K562 (cell line): ENCODE measurements at regions not wholly inside any gene's neighbourhood (a gene's known extent, or its start where the extent isn't known, plus 50 kb on each side); places are given as distances from the start of the nearest gene placed in this dataset.

ENCODE experiments used
- ATAC-seq: fragments of 200-7000 bp; cut with Tn5 transposase; 3 replicates; pipeline ENCODE4 v1.9.1; 2020; ENCODE audit warnings: moderate library complexity
- BruUV-seq: library from RNA; stranded (reverse); fragments of 400-500 nt; replicated peaks from 2 replicates; lab custom pipeline; 2021; lab: Mats Ljungman, UMichigan
- CTCF ChIA-PET: fragments of 300-600 bp; formaldehyde crosslinking; extraction: SDS; loops from one replicate; lab custom pipeline; 2021; ENCODE audit warnings: low intra/inter-chr PET ratio; lab: Yijun Ruan, JAX
- POLR2A ChIA-PET: fragments of 300-600, 350-650 bp; sonication (Branson Sonifier 250); formaldehyde crosslinking; extraction: SDS; loops from one replicate; lab custom pipeline; 2021; ENCODE audit warnings: antibody characterized with exemption, inconsistent platforms; lab: Yijun Ruan, JAX
- DNase-seq, 4 experiments: peaks; one replicate each; pipeline versions ENCODE4 v3.0.0 to v3.0.0-alpha.2; 2011 to 2018; ENCODE audit warnings: low spot score in 3 of 4, mixed read lengths in 3 of 4; ENCODE audit errors: extremely low read depth in 1 of 4
- FAIRE-seq: peaks from 2 replicates; lab custom pipeline; 2011; peaks lifted over from hg19 to GRCh38; lab: Jason Lieb, UNC
- H2AFZ ChIP-seq: 2 replicates; pipeline ENCODE4 v1.6.0; 2011; ENCODE audit warnings: low read depth, low read length, control low read depth, inconsistent platforms
- H3K27ac ChIP-seq: fragments of 200-600 bp; 3 replicates; pipeline ENCODE4 v1.8.0; 2011; ENCODE audit warnings: low read depth, mild to moderate bottlenecking, control low read depth, inconsistent platforms, low read length, moderate library complexity, mixed read lengths; ENCODE audit errors: extremely low read depth
- H3K27me3 ChIP-seq, 2 experiments: fragments of 300-600 bp in 1 of 2; 2 replicates in 1 of 2; 3 replicates in 1 of 2; pipeline versions ENCODE4 v1.6.0 to v1.8.0; 2011; ENCODE audit warnings: inconsistent platforms in 2 of 2, low read length in 2 of 2, mild to moderate bottlenecking in 1 of 2, mixed read lengths in 1 of 2, moderate library complexity in 1 of 2; ENCODE audit not compliant: control insufficient read depth in 2 of 2, insufficient read depth in 2 of 2
- H3K36me3 ChIP-seq: fragments of 300-600 bp; 3 replicates; pipeline ENCODE4 v1.8.0; 2011; ENCODE audit warnings: mild to moderate bottlenecking, low read length, inconsistent platforms; ENCODE audit not compliant: control insufficient read depth, insufficient read depth
- H3K4me1 ChIP-seq, 2 experiments: fragments of 200-600 bp in 1 of 2; replicated peaks in 1 of 2; 2 replicates in 1 of 2; 3 replicates in 1 of 2; pipeline versions ENCODE4 v1.5.1 to v1.8.0; 2011; ENCODE audit warnings: inconsistent platforms in 2 of 2, low read length in 2 of 2, mild to moderate bottlenecking in 1 of 2, mixed read lengths in 1 of 2, moderate library complexity in 1 of 2; ENCODE audit not compliant: control insufficient read depth in 2 of 2, insufficient read depth in 2 of 2
- H3K4me2 ChIP-seq: 2 replicates; pipeline ENCODE4 v1.6.1; 2011; ENCODE audit warnings: low read length, control low read depth, inconsistent platforms, mixed read lengths; ENCODE audit not compliant: insufficient read depth
- H3K4me3 ChIP-seq: fragments of 200-600 bp; sonication (generic), shearing (Covaris generic); 2 replicates; pipeline ENCODE4 v1.5.1; 2016; ENCODE audit warnings: control low read depth, inconsistent platforms
- H3K79me2 ChIP-seq: fragments of 200-600 bp; 3 replicates; pipeline ENCODE4 v1.8.0; 2011; ENCODE audit warnings: low read length, inconsistent platforms; ENCODE audit not compliant: control insufficient read depth, insufficient read depth
- H3K9ac ChIP-seq, 2 experiments: 2 replicates each; pipeline versions ENCODE4 v1.6.0 to v1.6.1; 2011; ENCODE audit warnings: low read depth in 2 of 2, low read length in 2 of 2, control low read depth in 1 of 2, inconsistent platforms in 1 of 2, mild to moderate bottlenecking in 1 of 2, mixed read lengths in 1 of 2; ENCODE audit not compliant: insufficient read depth in 1 of 2
- H3K9me1 ChIP-seq: one replicate; pipeline ENCODE4 v1.6.0; 2011; ENCODE audit warnings: inconsistent platforms, mild to moderate bottlenecking, low read length, moderate library complexity; ENCODE audit not compliant: control insufficient read depth, insufficient read depth
- H3K9me3 ChIP-seq: replicated peaks from 2 replicates; pipeline ENCODE4 v1.5.1; 2011; ENCODE audit warnings: low read depth, low read length, inconsistent platforms; ENCODE audit not compliant: control insufficient read depth, insufficient read depth
- H4K20me1 ChIP-seq: replicated peaks from 2 replicates; pipeline ENCODE4 v1.6.1; 2011; ENCODE audit warnings: low read length, inconsistent platforms, mixed read lengths; ENCODE audit not compliant: control insufficient read depth, insufficient read depth
- CHD2 ChIP-seq: IDR thresholded peaks from 2 replicates; pipeline ENCODE4 v1.6.1; 2011; ENCODE audit warnings: low read depth, low read length
- FIP1L1 ChIP-seq: fragments of 200-400 bp; formaldehyde crosslinking; IDR thresholded peaks from 2 replicates; pipeline ENCODE4 v1.6.1; 2018; ENCODE audit warnings: mild to moderate bottlenecking, low read depth, low read length; ENCODE audit not compliant: poor library complexity, severe bottlenecking
- NCOR1 ChIP-seq: fragments of 450-650 bp; IDR thresholded peaks from 2 replicates; pipeline ENCODE4 v1.6.1; 2016; ENCODE audit warnings: mild to moderate bottlenecking, moderate library complexity
- PRPF4 ChIP-seq: fragments of 200-400 bp; formaldehyde crosslinking; IDR thresholded peaks from one replicate; pipeline ENCODE4 v1.6.1; 2017; ENCODE audit warnings: low read length, low read depth, mild to moderate bottlenecking; ENCODE audit not compliant: insufficient read depth, poor library complexity, severe bottlenecking
- SMARCA5 ChIP-seq: fragments of 450-650 bp; IDR thresholded peaks from 2 replicates; pipeline ENCODE4 v1.6.1; 2016
- ZBTB8A ChIP-seq: fragments of 450-650 bp; IDR thresholded peaks from 2 replicates; pipeline ENCODE4 v1.6.1; 2018; ENCODE audit warnings: mild to moderate bottlenecking, moderate library complexity; ENCODE audit not compliant: partially characterized antibody
- ZNF124 ChIP-seq: sonication (generic); formaldehyde crosslinking; IDR thresholded peaks from 2 replicates; pipeline ENCODE4 v1.8.1; 2022; ENCODE audit warnings: missing genetic modification reagents
- WGBS: fragments of 100-300 bp; shearing (Covaris generic); methylation state at CpG from one replicate; pipeline ENCODE4 v1.1.6; 2016; ENCODE audit warnings: low coverage, mixed read lengths; ENCODE audit not compliant: insufficient coverage; ENCODE audit errors: missing lambda C conversion rate; 5-methylcytosine and 5-hydroxymethylcytosine counted together
- in situ Hi-C: fragments of 300-500 bp; cut with MboI; formaldehyde crosslinking; loops from 4 replicates; pipeline ENCODE4 v1.15.0; 2018; ENCODE audit warnings: inconsistent platforms, mixed read lengths
- intact Hi-C: fragments of 100-400 bp; cut with micrococcal nuclease; formaldehyde crosslinking; loops from 2 replicates; pipeline ENCODE4 v1.14.2; 2022
- TF ChIP-seq, protein P1 (sequence below): sonication (generic); formaldehyde crosslinking; IDR thresholded peaks from 2 replicates; pipeline ENCODE4 v1.8.1; 2023; ENCODE audit warnings: mild to moderate bottlenecking, missing genetic modification reagents
- TF ChIP-seq, protein P2 (sequence below): sonication (generic); formaldehyde crosslinking; IDR thresholded peaks from 2 replicates; pipeline ENCODE4 v1.9.0; 2022; ENCODE audit warnings: mild to moderate bottlenecking, missing genetic modification reagents
- TF ChIP-seq, protein P3 (sequence below), 3 experiments: fragments of 200-800 bp in 1 of 3; fragments of 250-450 bp in 1 of 3; fragments of 450-650 bp in 1 of 3; sonication (Bioruptor Pico) in 1 of 3; sonication (Bioruptor generic) in 1 of 3; formaldehyde crosslinking in 1 of 3; IDR thresholded peaks; 2 replicates each; pipeline versions ENCODE4 v1.6.1 to v1.8.0; 2016 to 2022; ENCODE audit warnings: mild to moderate bottlenecking in 2 of 3, missing genetic modification characterization in 2 of 3, missing compliant biosample characterization in 1 of 3, moderate library complexity in 1 of 3

DNA sequence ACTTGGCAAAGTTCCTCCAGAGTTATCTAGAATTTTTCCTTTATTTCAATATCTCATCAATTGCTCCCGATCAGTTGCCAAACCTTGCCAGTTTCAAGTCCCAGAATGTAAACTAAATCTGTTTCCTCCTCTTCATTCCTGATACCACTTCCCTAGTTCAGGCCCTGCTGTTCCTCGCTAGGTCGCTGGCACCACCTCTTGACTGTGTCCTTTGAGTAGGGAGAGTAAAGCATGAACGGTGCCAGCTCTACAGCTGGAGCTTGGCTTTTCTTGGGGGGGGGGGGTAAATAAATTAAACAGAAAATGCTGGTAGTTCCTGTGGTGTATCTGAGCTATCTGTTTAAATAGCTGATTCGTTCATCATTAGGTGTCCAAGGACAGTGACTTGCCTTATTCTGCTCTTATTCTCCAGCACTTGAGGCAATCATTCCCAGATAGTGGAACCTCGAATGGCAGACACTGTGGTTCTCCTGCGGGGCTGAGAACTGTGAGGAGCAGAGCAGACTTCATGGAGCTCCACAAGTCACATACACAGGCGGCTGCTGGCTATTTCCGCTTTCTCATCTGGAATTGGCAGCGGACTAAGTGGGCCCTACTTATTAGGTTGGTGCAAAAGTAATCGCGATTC, 168.3 kb upstream of the FAT1 start:
- no peak for FAIRE-seq

More for the DNA sequence above, 168.3 kb upstream of the FAT1 start:
- TF ChIP-seq, protein P1, sequence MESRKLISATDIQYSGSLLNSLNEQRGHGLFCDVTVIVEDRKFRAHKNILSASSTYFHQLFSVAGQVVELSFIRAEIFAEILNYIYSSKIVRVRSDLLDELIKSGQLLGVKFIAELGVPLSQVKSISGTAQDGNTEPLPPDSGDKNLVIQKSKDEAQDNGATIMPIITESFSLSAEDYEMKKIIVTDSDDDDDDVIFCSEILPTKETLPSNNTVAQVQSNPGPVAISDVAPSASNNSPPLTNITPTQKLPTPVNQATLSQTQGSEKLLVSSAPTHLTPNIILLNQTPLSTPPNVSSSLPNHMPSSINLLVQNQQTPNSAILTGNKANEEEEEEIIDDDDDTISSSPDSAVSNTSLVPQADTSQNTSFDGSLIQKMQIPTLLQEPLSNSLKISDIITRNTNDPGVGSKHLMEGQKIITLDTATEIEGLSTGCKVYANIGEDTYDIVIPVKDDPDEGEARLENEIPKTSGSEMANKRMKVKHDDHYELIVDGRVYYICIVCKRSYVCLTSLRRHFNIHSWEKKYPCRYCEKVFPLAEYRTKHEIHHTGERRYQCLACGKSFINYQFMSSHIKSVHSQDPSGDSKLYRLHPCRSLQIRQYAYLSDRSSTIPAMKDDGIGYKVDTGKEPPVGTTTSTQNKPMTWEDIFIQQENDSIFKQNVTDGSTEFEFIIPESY (CRISPR knock-in tag) = no peak
- TF ChIP-seq, protein P2, sequence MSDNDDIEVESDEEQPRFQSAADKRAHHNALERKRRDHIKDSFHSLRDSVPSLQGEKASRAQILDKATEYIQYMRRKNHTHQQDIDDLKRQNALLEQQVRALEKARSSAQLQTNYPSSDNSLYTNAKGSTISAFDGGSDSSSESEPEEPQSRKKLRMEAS = no peak
- TF ChIP-seq NCOR1 (no peak), CHD2 (no peak), SMARCA5 (no peak), ZNF124 (CRISPR knock-in tag) (no peak), PRPF4 (no peak), FIP1L1 (no peak), ZBTB8A (no peak)
- TF ChIP-seq, protein P3, sequence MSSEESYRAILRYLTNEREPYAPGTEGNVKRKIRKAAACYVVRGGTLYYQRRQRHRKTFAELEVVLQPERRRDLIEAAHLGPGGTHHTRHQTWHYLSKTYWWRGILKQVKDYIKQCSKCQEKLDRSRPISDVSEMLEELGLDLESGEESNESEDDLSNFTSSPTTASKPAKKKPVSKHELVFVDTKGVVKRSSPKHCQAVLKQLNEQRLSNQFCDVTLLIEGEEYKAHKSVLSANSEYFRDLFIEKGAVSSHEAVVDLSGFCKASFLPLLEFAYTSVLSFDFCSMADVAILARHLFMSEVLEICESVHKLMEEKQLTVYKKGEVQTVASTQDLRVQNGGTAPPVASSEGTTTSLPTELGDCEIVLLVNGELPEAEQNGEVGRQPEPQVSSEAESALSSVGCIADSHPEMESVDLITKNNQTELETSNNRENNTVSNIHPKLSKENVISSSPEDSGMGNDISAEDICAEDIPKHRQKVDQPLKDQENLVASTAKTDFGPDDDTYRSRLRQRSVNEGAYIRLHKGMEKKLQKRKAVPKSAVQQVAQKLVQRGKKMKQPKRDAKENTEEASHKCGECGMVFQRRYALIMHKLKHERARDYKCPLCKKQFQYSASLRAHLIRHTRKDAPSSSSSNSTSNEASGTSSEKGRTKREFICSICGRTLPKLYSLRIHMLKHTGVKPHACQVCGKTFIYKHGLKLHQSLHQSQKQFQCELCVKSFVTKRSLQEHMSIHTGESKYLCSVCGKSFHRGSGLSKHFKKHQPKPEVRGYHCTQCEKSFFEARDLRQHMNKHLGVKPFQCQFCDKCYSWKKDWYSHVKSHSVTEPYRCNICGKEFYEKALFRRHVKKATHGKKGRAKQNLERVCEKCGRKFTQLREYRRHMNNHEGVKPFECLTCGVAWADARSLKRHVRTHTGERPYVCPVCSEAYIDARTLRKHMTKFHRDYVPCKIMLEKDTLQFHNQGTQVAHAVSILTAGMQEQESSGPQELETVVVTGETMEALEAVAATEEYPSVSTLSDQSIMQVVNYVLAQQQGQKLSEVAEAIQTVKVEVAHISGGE (CRISPR knock-in tag; IDR thresholded peaks at IDR 0.05) = no peak
- Histone ChIP-seq H3K27ac (no peak overlapping the region), H3K9ac (no peak overlapping the region), H2AFZ (no peak overlapping the region), H3K4me1 (peaks cover 2 to 13% of the 10 kb centered on the region in 2 experiments; a peak in 3 of 5 replicates), H3K36me3 (peaks cover 2% of the 10 kb centered on the region; the same call in 1 of the 3 replicates), H3K27me3 (no peaks in the 10 kb centered on the region), H3K79me2 (peaks cover 20% of the 10 kb centered on the region), H4K20me1 (no peaks in the 10 kb centered on the region), H3K9me1 (no peaks in the 10 kb centered on the region), H3K4me2 (no peak overlapping the region), H3K4me3 (no peak overlapping the region), H3K9me3 (peaks cover 5% of the 10 kb centered on the region; the same call in 1 of the 2 replicates)
- 75% methylated on average over 12 of the region's 12 CpGs for WGBS
- BruUV-seq = no TSS peak
- in situ Hi-C loops (no loop called here), intact Hi-C loops (no loop called here)
- CTCF ChIA-PET = no interaction called here
- DNase-seq (no peak), ATAC-seq (no peak)
- POLR2A ChIA-PET = interaction anchor here (0.7 kb wide), 1 partner anchor 87 kb away, joined by 3 read pairs; no protein-coding TSS in a partner anchor
